ENCODE measurements at regions not wholly inside any gene's neighbourhood (a gene's known extent, or its start where the extent isn't known, plus 50 kb on each side); places are given as distances from the start of the nearest gene placed in this dataset.

DNA sequence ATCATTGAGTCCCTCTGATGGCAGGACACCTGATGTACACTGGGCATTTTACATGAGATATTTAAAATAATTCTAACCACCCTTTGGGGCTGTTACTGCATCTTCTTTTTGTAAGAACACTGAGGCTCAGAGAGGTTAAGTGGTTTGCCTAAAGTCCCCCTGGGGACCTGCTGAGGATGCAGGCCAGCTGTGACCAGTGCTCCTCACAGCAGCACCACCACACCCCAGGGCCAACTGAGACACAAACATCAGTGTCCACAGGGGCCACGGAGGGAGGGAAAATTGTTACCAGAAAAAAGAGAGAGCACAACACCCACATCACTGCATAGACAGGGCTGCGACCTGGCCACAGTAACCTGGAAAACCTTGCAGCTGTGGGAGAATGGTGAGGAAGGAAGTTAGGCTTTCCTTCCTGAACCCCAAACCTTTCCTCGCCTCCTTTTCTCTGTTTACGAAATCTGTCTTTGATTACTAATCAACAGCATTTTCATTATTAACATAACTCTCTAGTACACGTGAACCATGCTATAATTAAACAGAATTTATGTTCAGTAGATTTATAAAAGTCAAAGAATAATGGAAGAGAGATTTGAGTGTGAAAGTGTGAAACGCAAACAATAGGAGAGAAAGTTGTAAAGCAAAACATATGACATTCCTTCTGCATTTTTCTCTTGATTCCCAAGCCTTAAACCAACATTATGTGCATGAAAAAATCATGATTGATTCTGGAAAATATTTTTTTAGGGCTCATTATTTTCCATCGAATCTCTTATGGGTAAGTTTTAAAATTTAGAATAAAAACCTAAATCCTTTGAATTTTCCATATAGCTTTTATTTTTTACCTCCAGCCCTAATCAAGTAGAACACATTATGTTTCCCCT lies 228.1 kb upstream of the DAPK1 start:
- POLR2A ChIA-PET = no interaction called here
- BruUV-seq (replicated peaks) = no TSS peak
- H3K27ac ChIP-seq (ENCODE audit: insufficient read depth, low read depth, low read length) = no peak overlapping the region
- H3K9me3 ChIP-seq (replicated peaks; ENCODE audit: control insufficient read depth, insufficient read depth, low read length) = no peaks in the 10 kb centered on the region
- FAIRE-seq (no peak), DNase-seq (ENCODE audit: low read depth, low spot score) (no peak)
- no peak overlapping the region for H3K4me3 ChIP-seq (replicated peaks in 1 of 3; ENCODE audit: insufficient read depth in 1 of 3, low read depth in 1 of 3, low read length in 3 of 3)
- dilution Hi-C loops (cut with MboI; ENCODE audit: extremely low pct_ligation_motif_present, low sequenced_read_pairs) = no loop called here
- H2AFZ ChIP-seq (ENCODE audit: low read depth, low read length) = no peak overlapping the region
- intact Hi-C loops (cut with micrococcal nuclease) = loop anchor here (1.0 to 10.0 kb wide), 2 partner anchors 121 to 325 kb away; partner anchors contain the start of gene GAS1
- H3K9me1 ChIP-seq (replicated peaks; ENCODE audit: control insufficient read depth, extremely low read depth, insufficient read depth, low read length) = no peaks in the 10 kb centered on the region
- CTCF ChIA-PET = no interaction called here
- H3K79me2 ChIP-seq (ENCODE audit: control insufficient read depth, insufficient read depth, low read length) = no peaks in the 10 kb centered on the region
- no peaks in the 10 kb centered on the region for H4K20me1 ChIP-seq (replicated peaks; ENCODE audit: control insufficient read depth, extremely low read depth, insufficient read depth, low read length)
- no peak overlapping the region for H3K9ac ChIP-seq (replicated peaks; ENCODE audit: extremely low read depth, insufficient read depth, low read length)
- H3K4me2 ChIP-seq (ENCODE audit: insufficient read depth, low read length) = no peak overlapping the region
- no peaks in the 10 kb centered on the region for H3K27me3 ChIP-seq (ENCODE audit: control insufficient read depth in 2 of 2, insufficient read depth in 2 of 2, low read length in 2 of 2)
- no peak for TF ChIP-seq GATA2 (IDR thresholded peaks at IDR 0.05; ENCODE audit: insufficient read depth, insufficient read length, low read depth, low read length)
- TF ChIP-seq MAX (IDR thresholded peaks at IDR 0.05; ENCODE audit: insufficient read depth, insufficient read length) = no peak
- no peak for TF ChIP-seq POLR2A (IDR thresholded peaks at IDR 0.05; ENCODE audit: low read depth, low read length)
- no peak for TF ChIP-seq FOS (IDR thresholded peaks at IDR 0.05; ENCODE audit: borderline replicate concordance, insufficient read depth, low read length)
- no peak for TF ChIP-seq EZH2 (IDR thresholded peaks at IDR 0.05; ENCODE audit: borderline replicate concordance, low read depth, low read length, severe bottlenecking)
- TF ChIP-seq, protein P1, sequence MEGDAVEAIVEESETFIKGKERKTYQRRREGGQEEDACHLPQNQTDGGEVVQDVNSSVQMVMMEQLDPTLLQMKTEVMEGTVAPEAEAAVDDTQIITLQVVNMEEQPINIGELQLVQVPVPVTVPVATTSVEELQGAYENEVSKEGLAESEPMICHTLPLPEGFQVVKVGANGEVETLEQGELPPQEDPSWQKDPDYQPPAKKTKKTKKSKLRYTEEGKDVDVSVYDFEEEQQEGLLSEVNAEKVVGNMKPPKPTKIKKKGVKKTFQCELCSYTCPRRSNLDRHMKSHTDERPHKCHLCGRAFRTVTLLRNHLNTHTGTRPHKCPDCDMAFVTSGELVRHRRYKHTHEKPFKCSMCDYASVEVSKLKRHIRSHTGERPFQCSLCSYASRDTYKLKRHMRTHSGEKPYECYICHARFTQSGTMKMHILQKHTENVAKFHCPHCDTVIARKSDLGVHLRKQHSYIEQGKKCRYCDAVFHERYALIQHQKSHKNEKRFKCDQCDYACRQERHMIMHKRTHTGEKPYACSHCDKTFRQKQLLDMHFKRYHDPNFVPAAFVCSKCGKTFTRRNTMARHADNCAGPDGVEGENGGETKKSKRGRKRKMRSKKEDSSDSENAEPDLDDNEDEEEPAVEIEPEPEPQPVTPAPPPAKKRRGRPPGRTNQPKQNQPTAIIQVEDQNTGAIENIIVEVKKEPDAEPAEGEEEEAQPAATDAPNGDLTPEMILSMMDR (IDR thresholded peaks at IDR 0.05; ENCODE audit: extremely low read depth in 1 of 2, insufficient read depth in 1 of 2, low read depth in 1 of 2, low read length in 2 of 2) = no peak
- no peak for TF ChIP-seq MYC (IDR thresholded peaks at IDR 0.05; ENCODE audit: low read depth, low read length)
- TF ChIP-seq JUN (IDR thresholded peaks at IDR 0.05; ENCODE audit: borderline replicate concordance, insufficient read depth, insufficient read length, low read depth) = no peak
- no peak for TF ChIP-seq POLR2AphosphoS5 (IDR thresholded peaks at IDR 0.05; ENCODE audit: insufficient read depth, low read depth, low read length)
- peaks cover 11% of the 10 kb centered on the region for H3K4me1 ChIP-seq (ENCODE audit: control insufficient read depth, extremely low read depth, insufficient read depth, low read length)
- H3K36me3 ChIP-seq (ENCODE audit: control insufficient read depth in 2 of 2, extremely low read depth in 1 of 2, insufficient read depth in 2 of 2, low read length in 2 of 2) = no peaks in the 10 kb centered on the region

Measured in endothelial cell of umbilical vein (primary cell).